ENCODE measurements at regions not wholly inside any gene's neighbourhood (a gene's known extent, or its start where the extent isn't known, plus 50 kb on each side); places are given as distances from the start of the nearest gene placed in this dataset.

- TF ChIP-seq CTCF (IDR thresholded peaks at IDR 0.05), result no peak
- TF ChIP-seq POLR2A (IDR thresholded peaks at IDR 0.05), result no peak
Observed at GRCh38 chr2:125169764-125170146, 1144.7 kb downstream of the CNTNAP5 start.
